NCI-H1930 (cell line): ENCODE measurements at regions not wholly inside any gene's neighbourhood (a gene's known extent, or its start where the extent isn't known, plus 50 kb on each side); places are given as distances from the start of the nearest gene placed in this dataset.
A peak's percentile ranks its signal among the peaks of the same experiment; 100 is the strongest.
"Not testable (repeated sequence)": the region's sequence is repeated elsewhere in the genome, so short reads cannot be mapped to it uniquely, and the experiment has no call there.

Source experiments
- DNase-seq, 2 experiments: peaks; one replicate each; lab custom pipeline; 2025; lab: John Stamatoyannopoulos, UW

DNA sequence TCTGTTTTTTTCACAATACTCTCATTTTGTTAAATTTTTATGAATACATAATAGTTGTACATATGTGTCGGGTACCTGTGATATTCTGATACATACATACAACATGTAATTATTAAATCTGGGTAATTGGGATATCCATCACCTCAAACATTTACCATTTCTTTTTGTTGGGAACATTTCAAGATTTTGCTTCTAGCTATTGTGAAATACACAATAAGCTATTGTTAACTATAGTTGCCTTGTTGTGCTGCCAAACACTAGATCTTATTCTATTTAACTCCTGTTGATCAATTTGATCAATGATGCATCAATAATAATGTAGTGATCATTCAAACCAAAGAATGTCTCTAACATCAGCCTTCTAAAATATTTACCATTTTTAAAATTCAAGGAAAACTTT is 234.6 kb upstream of the NR5A2 start:
- no peak for DNase-seq

DNA sequence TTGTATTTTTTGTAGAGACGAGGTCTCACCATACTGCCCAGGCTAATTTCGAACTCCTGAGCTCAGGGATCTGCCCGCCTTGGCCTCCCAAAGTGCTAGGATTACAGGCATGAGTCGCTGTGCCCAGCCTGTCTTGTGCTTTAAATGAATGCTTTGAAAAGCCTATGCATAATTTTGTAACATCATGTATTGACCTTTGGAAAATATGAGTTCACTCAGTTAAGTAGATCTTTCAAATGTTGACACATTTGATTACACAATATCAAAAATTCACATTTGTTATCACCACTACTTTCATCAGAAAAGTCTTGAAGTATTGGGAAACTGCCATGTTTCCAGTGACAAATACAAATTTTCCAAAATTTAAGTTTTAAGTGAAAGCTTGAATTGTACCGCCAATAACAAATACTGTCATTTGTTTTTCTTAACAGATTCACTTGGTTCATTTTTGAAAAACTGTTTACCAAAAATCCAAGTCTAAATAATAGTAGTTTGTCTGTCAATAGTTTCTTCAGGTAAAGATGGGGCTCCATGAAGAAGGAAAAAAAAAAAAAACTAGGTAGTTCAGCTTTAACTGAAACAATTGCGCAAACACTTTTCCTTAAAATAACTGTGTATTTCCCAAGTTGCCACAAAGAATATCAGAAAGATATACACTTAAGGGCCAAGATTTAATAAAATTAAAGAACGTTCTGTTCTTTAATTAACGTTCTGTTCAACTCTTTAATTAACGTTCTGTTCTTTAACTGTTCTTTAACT is 233.2 kb upstream of the NR5A2 start:
- DNase-seq: no peak

DNA sequence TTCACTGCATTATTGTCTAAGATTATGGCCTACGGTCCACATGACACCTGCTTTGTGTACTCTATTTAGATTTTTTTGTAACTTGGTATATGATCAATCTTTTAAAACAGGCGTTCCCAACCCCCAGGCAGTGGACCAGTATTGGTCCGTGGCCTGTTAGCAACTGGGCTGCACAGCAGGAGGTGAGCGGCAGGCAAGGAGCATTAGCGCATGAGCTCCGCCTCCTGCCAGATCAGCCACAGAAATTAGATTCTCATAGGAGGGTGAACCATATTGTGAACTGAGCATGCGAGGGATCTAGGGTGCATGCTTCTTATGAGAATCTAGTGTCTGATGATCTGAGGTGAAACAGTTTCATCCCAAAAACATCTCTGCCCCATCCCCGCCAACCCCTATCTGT is 228.4 kb upstream of the NR5A2 start:
- no peak for DNase-seq

DNA sequence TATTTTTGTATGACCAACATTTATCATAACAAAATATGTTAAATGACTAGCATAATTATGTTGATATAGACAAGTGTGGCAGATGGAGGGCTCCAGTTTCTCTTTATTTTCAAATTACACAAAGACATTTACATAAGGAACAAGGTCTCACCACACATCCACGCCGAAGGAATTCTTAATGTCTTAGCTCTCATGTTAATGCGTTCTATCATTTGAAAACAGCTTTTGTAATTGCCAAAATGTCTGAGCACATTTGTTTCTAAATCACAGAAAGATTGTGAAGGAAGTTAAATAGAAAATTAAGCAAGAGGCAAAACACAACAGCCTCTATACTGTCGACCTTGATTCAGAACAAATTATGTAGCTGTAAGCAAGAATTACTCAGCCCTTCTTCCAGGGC is 223.0 kb upstream of the NR5A2 start:
- DNase-seq: no peak

DNA sequence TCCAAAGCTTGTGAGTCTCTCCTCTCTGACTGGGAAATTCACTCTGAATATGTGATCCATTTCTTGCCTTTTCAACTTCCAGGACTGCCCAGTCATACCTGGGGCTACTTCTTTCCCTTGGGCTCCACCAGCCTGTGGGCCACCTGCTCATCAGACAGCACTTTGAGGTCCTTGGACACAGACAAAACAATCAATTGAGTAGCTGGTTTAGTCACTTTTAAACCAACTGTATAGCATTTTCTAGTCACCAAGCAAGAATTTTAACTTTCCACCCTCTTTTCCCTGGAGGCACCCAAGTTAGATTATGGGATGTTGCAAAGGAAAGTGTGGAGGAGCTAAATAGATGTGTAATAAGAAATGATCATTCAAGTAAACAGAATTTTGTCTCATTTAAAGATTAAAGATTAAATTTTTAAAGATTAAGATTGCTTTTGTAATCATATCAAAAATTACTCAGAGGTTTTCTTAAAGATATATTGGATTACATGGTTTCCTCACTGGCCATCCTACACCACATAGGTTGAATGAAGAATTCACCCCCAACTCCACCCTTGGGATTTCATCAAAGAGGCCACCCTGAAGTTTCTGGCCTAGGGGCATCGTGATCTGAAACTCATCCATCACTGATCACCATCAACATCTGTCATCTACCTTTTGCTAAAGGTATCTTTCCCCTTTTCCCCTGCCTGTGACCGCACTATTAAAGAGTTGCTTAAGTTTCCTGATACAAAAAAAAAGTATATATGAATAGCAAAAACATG is 219.2 kb upstream of the NR5A2 start:
- DNase-seq: no peak

DNA sequence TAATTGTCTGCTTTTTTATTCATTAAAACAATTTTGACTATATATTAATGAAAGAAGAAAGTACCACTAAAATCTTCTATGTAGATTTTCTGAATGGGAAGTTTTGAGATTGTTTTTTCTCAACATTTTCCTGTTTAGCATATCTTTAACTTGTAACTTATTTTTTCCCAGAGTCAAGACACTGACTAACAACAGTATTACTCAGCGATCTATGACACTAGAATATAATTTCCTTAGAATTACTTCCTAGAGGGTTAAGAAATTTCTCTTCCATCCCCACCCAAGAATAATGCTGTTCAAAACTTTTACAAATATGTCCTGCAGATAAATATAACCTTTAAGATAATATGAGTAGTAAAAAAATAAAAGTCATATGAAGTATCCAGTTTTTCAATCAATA is 218.2 kb upstream of the NR5A2 start:
- no peak for DNase-seq

DNA sequence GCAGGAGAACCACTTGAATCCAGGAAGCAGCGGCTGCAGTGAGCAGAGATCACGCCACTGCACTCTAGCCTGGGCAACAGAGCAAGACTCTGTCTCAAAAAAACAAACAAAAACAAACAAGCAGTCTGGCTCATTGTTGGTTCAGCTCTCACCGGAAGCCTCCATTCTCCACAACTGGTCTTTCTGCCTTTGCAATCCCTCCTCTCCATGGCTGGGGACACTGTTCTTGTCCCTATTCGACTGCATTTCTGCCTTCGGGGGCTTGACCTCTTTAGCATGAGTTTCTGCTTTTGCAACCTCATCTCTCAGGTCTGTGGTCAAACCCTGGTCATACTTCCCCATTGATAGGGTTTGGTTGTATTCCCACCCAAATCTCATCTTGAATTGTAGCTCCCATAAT is 216.3 kb upstream of the NR5A2 start:
- no peak for DNase-seq

DNA sequence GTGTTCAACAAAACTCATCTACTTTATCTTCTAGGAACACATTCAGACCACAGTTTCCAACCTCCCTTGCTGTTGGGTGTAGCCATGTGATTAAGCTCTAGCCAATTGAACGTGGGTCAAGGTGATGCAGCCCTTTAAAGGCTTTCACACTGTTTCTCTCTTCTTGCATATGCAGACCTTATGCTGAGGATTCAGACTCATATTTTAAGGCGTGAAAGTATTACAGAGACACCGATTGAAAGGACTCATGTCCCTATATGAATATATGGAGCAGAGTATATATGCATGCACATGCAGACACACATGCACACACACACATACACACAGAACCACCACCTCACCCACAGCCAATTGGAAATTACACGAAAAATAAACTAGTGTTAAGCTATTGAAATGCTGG is 214.3 kb upstream of the NR5A2 start:
- no peak for DNase-seq

DNA sequence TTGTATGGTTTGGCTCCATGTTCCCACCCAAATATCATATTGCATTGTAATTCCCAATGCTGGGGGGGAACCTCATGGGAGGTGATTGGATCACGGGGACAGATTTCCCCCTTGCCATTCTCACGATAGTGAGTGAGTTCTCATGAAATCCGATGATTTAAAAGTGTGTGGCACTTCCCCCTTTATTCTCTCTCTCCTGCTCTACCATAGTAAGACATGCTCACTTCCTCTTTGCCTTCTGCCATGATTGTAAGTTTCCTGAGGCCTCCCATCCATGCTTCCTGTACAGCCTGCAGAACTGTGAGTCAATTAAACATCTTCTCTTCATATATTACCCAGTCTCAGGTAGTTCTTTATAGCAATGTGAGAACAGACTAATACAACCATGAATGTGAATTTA is 211.6 kb upstream of the NR5A2 start:
- DNase-seq: no peak

DNA sequence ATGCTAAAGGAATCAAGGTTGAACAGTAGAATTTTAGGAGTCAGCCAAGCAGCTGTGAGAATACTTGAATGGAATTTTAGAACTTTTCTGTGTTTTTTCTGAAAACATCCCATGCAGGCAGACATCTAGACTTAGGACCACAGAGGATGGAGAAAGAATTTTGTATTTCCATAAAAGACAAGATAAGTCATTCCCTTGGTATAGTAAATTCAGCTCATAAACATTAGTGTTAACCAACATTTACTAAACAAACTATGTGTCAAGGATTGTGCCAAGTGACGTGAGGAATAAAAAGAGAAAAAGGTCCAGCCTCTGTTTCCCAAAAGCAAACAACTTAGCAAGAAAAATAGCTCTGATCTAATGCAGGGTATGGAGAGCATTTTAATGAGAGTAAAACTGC is 210.2 kb upstream of the NR5A2 start:
- DNase-seq: no peak

DNA sequence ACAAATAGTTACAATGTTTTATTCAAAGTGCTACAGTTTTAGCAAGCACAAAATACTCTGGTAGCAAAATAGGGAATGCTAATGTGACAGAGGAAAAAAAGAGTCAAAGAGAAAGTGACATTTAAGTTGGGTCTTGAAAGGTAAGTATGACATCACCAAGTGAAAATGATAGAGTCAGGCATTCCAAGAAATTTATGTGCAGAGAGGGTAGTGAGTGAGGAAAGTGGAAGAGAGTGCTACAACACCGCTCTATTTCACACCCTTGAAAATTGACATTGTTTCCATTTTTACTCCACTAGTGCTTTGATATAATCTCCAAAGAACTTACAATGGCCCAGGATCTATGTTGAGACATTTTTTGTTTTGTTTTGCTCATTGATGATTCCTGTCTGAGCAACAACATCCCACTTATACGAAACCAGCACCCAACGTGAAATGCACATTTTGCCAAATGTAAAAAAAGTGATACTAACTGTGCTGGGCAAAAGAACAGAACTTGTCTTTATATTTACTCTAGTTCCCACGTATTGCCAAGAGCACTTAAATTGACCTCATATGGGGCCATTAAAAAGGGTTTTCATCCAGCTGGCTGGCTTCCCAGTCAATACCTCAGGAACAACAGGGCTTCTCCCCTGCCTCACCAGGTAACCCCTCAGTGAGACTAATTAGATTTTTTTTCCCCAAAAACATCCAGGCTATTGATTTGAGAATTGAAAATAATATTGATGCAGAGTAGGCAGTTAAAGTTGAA is 206.3 kb upstream of the NR5A2 start:
- DNase-seq: peak in 1 of 2 experiments; percentile 1

DNA sequence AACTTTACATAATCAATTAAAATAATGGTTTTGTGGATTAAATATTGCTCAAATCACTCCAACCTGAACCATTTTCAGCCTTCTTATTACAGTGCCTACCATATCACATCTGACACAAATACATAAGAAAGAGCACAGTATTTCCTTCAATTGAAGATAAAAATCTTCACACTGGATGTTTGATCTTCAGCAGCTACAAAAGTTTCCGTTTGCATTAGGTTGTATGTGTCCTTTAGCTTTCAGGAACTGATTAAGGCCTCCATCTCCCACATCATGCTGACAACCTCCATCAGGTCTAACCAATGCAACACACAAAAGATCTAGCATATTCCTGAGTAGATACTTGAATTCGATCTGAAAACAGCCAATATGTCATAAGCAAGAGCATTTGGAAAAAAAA is 195.1 kb upstream of the NR5A2 start:
- no peak for DNase-seq

DNA sequence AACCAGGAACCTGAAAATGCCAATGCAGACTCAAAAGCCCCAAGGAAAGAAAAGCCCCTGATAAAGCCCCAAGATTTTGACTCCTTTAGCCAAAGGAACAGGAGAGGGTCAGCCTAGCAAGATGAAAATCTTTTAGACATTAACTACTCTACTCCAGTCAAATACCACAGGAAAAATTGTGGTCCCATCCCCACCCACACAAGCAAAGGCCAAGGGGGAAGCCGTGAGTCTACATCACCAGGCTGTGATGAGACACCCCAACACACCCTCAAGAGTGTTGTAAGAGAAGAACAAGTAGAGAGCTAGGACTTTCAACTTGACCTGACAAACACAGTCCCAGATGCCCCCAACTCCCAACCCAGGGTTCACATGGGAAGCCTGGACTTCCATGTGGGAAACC is 192.8 kb upstream of the NR5A2 start:
- DNase-seq: no peak

DNA sequence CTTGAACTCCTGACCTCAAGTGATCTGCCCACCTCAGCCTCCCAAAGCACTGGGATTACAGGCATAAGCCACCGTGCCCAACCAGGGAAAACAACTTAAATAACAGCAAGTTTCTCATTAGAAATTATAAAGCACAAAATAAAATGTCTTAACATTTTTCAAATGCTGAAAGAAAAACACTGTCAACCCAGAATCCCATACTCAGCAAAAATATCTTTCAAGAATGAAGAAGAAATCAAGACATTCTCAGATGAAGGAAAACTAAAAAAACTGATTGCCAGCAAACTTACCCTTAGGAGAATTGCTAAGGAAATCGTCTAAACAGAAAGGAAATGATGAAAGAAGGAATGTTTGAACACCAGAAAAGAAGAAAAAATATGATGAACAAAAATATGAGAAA is 191.1 kb upstream of the NR5A2 start:
- no peak for DNase-seq

DNA sequence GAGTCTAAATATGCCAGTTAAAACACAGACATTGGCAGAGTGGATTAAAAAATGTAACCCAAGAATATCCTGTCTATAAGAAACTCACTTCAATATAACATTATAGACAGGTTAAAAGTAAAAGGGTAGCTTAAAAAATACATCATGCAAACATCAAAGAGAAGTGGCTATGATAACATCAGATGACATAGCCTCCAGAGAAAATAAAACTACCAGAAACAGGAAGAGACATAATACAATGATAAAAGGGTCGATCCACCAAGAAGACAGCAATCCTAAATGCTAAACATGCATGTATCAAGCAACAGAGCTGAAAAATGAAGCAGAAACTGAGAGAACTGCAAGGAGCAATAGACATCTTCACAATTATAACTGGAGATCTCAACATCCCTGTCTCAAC is 190.2 kb upstream of the NR5A2 start:
- DNase-seq: no peak

DNA sequence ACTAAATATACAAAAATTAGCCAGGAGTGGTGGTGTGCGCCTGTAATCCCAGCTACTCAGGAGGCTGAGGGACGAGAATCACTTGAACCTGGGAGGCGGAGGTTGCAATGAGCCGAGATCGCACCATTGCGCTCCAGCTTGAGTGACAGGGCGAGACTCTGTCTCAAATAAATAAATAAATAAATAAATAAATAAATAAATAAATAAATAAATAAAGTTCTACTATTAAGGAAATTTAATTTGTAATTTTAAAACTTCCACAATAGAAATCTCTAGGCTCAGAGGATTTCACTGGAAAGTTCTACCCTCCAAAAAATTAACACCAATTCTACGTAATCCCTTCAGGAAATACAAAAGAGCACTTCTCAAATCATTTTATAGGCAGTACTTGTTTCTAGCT is 187.9 kb upstream of the NR5A2 start:
- not testable (repeated sequence) for DNase-seq

DNA sequence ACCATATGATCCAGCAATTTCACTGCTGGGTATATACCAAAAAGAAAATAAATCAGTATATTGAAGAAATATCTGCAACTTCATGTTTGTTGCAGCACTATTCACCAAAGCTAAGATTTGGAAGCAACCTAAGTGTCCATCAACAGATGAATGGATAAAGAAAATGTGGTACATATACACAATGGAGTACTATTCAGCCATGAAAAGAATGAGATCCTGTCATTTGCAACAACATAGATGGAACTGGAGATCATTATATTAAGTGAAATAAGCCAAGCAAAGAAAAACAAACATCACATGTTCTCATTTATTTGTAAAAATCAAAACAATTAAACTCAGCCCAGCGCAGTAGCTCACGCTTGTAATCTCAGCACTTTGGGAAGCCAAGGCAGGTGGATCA is 184.4 kb upstream of the NR5A2 start:
- not testable (repeated sequence) for DNase-seq

DNA sequence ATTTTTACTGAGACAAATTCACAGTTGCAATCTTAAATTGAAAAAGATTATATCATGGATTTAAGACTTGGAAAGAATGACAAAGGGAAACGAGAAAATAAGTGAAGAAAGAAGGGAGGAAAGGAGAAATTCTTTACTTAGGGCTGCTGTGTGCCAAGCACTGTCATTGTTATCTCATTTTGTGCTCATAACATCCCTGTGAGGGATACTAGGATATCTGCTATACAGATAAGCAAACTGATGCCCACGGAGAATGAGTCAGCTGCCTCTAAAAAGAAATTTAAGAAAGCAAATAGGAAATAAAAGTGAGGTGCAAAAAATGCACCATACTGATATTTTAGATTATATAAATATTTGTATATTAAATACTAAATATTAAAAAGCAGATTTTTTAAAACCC is 183.6 kb upstream of the NR5A2 start:
- no peak for DNase-seq

DNA sequence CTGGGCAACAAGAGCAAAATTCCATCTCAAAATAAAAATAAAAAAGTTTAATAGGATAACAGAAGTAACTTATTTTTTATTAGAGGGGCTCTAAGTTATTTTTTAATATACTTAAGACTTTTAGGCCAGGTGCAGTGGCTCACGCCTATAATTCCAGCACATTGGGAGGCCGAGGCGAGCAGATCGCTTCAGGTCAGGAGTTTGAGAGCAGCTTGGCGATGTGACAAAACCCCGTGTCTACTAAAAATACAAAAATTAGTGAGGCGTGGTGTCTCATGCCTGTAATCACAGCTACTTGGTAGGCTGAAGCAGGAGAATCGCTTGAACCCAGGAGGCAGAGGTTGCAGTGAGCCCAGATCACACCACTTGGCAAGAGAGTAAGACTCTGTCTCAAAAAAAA is 180.5 kb upstream of the NR5A2 start:
- DNase-seq: no peak

DNA sequence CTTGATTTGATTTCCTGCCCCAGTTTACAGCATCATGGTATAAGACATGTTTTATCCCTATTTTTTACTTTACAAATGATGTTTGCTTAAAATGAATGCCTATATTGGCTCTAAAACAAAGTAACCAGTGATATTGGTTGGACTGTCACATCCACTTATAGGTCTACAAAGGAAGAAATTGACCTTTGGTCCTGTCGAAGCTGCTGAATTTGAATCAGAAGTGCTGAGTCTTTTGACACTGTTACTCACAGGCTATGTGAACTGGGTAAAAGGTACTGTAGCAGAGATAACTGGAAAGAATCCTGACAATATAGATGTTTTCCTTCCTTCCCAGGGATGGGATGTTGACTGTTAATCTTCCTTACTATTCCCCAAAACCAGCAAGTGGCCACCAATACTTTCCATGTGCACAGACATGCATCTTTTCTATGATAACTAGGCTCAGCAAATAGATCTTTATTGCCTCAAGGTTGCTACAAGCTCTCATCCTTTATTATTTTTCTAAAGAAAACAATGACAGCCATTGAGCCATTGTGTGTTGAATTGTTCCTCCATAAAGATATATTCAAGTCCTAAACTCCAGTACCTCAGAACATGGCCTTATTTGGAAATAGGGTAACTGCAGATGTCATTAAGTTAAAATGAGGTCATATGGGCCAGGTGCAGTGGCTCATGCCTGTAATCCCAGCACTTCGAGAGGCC is 175.9 kb upstream of the NR5A2 start:
- no peak for DNase-seq

DNA sequence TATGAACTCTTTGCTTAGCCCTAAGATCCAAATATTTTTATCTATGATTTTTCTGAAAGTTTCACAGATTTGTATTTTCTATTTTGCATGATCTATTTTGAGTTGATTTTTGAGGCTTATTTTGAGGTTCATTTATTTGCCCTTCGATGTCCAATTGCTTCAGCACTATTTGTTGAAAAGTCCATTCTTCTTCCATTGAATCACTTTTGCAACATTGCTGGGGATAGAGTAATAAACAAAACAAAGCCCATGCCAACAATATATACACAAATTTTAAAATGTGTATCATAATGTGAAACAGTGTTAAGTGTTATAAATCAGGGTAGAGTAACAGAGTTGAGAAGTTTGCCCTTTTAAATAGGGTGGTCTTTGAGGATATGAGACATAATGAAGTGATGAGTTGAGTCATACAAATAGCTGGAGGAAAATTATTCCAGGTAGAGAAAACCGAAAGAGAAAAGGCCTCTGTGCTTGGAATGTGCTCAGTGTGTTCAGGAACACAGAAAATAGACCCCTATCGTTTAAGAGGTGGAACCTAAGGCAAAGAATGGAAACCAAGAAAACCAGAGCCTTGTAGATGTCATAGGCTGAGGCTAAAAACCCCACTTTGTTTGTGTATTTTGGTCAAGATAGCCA is 172.7 kb upstream of the NR5A2 start:
- DNase-seq: no peak

DNA sequence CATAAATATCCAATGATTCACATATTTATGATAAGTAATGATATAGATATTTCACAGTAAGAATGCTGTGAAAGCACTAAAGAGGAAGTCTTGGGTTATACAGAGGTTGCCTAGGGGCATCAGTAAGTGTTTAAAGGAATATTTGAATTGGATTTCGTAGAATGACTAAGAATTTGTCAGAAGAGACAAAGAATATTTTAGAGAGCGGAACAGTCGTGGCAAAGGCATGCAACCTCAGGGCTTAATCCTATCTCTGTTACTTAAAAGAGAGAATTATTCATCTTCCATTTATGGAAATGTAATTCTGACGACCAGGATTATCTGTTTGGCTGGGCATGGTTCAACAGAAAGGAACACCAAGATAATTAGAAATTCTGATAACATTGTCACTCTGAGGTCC is 171.9 kb upstream of the NR5A2 start:
- no peak for DNase-seq
